ENCODE measurements at regions not wholly inside any gene's neighbourhood (a gene's known extent, or its start where the extent isn't known, plus 50 kb on each side); places are given as distances from the start of the nearest gene placed in this dataset.

DNA sequence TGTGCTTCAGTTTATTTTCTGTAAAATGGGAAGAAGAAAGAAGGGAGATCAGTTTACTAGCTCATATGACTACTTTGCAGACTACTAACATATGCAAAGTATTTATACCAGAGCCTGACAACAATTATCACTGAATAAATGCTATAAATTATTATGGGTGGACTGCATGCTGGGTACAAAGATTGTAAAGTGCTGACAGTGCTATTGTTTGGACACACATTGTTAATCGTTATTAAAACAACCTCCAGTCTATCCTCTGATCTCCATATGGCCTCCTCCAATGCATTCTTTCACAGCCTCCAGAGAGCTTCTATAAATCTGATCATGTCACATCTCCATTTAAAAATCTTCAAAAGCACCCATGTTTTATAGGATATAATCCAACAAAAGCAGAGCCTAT is 90.1 kb upstream of the HS3ST1 start:
- no peak for DNase-seq
- H3K27ac Mint-ChIP-seq = no peak overlapping the region
- H3K27me3 Mint-ChIP-seq = peaks cover 0 to 17% (median 0%) of the 10 kb centered on the region in 3 donors
- ATAC-seq (ENCODE audit: low read depth in 2 of 2) = no peak
- H3K36me3 Mint-ChIP-seq = peaks cover 0 to 5% of the 10 kb centered on the region in 2 donors
- H3K9me3 Mint-ChIP-seq = peaks cover 0 to 7% (median 2%) of the 10 kb centered on the region in 7 donors
- H3K4me3 Mint-ChIP-seq = no peak overlapping the region
- H3K4me1 Mint-ChIP-seq = no peaks in the 10 kb centered on the region

DNA sequence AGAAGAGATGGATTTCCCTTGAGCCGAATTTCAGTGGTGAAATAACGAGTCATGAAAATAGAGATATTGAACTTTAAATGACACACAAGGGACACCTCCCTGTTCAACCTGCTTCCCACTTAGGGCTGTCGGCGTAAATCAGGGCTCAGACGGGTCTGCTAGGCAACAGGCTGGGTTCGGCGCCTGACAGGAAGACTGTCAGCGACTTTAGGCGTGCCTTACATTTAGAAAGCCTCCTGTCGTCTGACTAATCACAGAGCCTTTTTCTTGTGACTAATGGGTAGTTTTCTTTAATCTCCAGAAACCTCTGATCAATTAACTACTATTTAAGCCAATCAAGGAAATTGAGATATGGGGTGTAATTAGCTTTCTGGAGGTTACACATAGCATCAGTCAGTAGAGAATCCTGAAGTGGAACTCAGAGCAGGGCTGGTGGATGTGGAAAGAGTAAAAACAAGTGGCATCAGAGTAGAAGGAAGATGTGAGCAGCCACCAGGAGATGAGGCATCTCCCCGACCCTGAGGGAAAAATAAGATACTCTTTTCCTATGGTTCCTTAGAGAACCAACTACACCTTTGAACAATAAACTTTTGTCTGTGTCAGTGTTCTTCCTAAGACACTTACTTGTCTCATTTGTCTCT is 86.2 kb upstream of the HS3ST1 start:
- Mint-ChIP-seq H3K27me3 (peaks cover 13 to 37% (median 20%) of the 10 kb centered on the region in 3 donors), H3K4me1 (peaks cover 3 to 5% (median 4%) of the 10 kb centered on the region in 3 donors), H3K27ac (no peak overlapping the region), H3K9me3 (peaks cover 0 to 7% (median 2%) of the 10 kb centered on the region in 7 donors), H3K36me3 (peaks cover 0 to 9% of the 10 kb centered on the region in 2 donors), H3K4me3 (no peak overlapping the region)
- DNase-seq (no peak), ATAC-seq (ENCODE audit: low read depth in 2 of 2) (no peak)

DNA sequence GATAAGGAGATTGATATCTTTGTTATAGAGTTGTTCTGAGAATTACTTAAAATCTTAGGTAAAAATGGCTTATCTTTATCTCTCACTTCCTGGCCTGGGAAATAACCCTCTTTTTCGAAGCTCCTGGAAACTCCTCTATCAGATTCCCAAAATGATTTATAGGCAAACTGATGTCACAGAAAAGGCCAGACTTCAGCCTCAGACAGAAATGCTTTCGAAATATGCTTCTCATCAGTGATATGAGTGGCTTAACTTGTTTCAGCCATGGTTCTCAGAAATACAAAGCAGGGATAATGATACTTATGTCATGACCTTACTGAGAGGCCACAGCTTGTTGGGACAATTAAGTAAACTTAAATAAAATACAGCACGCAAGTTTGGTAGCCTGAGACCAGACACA is 85.3 kb upstream of the HS3ST1 start:
- peaks cover 13 to 30% (median 20%) of the 10 kb centered on the region in 3 donors for H3K27me3 Mint-ChIP-seq
- peaks cover 0 to 4% of the 10 kb centered on the region in 2 donors for H3K36me3 Mint-ChIP-seq
- H3K27ac Mint-ChIP-seq = no peak overlapping the region
- ATAC-seq (ENCODE audit: low read depth in 2 of 2) = no peak
- H3K9me3 Mint-ChIP-seq = peaks cover 0 to 3% (median 2%) of the 10 kb centered on the region in 7 donors
- DNase-seq = no peak
- no peak overlapping the region for H3K4me3 Mint-ChIP-seq
- H3K4me1 Mint-ChIP-seq = peaks cover 8 to 10% (median 10%) of the 10 kb centered on the region in 3 donors

DNA sequence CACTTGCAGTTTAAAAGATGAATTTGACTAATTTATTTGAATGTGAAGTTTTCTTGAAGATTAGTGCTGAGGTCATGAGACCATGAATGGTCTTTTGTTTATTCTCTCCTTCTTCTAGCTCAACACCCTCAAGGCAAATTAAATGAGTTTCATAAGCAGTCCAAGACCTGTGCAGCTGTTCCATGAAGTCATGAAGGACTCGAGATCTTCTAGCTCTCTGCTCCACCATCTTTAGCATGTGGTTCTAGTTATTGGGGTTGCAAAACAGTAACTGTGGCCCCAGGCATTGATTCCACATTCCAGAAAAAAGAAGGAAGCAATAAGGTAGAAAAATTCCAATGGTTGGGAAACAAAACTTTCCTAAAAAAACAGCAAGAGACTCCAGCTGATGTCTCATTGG is 84.2 kb upstream of the HS3ST1 start:
- Mint-ChIP-seq H3K36me3 (peaks cover 0 to 4% of the 10 kb centered on the region in 2 donors), H3K4me3 (no peak overlapping the region), H3K4me1 (peaks cover 8 to 10% (median 10%) of the 10 kb centered on the region in 3 donors), H3K27ac (peak overlapping the region in 1 of 6 donors; percentile 41), H3K9me3 (peaks cover 0 to 4% (median 2%) of the 10 kb centered on the region in 7 donors), H3K27me3 (peaks cover 13 to 28% (median 21%) of the 10 kb centered on the region in 3 donors)
- no peak for ATAC-seq (ENCODE audit: low read depth in 2 of 2)
- no peak for DNase-seq

DNA sequence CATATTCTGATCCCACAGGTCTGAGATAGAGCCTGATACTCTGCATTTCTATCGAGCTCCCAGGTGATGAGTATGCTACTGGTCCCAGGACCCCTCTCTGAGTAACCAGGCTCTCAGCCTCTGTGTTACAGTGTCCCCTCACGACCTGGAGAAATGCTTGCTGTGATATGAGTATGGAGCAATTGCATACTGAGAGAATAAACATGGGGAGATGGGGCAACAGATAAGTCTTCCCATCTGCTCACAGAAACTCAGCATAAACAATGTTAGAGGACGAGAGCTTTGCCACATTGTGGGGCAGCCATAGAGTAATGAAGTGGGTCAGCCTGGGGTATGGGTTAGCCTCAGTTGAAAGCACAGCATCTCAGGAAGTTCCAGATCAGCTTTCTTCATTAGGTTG is 82.6 kb upstream of the HS3ST1 start:
- Mint-ChIP-seq H3K27me3 (peaks cover 13 to 28% (median 27%) of the 10 kb centered on the region in 3 donors), H3K36me3 (peaks cover 0 to 4% of the 10 kb centered on the region in 2 donors), H3K4me3 (no peak overlapping the region), H3K27ac (peak overlapping the region in 2 of 6 donors; percentile 21 to 38), H3K9me3 (peaks cover 0 to 9% (median 0%) of the 10 kb centered on the region in 7 donors), H3K4me1 (peaks cover 8 to 10% (median 10%) of the 10 kb centered on the region in 3 donors)
- ATAC-seq (ENCODE audit: low read depth in 2 of 2) = no peak
- no peak for DNase-seq

DNA sequence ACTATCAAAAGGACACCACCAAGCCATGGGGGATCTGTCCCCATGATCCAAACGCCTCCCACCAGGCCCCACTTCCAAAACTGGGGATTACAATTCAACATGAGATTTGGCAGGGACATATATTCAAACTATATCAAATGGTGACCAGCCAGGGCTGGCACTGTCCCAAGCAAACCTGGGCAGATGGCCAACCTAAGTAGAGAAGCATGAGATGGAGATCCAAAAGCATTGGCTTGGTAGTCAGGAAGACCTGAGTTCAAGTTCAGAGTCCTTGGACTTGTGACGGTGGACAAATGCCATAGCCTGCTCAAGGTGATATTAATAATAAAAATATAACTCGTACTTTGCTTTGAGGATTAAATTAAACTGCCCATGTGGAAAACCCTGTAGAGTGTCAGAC is 79.2 kb upstream of the HS3ST1 start:
- Mint-ChIP-seq H3K4me3 (no peak overlapping the region), H3K4me1 (peaks cover 8 to 10% (median 10%) of the 10 kb centered on the region in 3 donors), H3K27ac (no peak overlapping the region), H3K27me3 (peaks cover 6 to 19% (median 12%) of the 10 kb centered on the region in 3 donors), H3K36me3 (peaks cover 0 to 1% of the 10 kb centered on the region in 2 donors), H3K9me3 (peaks cover 0 to 9% (median 0%) of the 10 kb centered on the region in 7 donors)
- ATAC-seq (ENCODE audit: low read depth in 2 of 2) = no peak
- DNase-seq = no peak

DNA sequence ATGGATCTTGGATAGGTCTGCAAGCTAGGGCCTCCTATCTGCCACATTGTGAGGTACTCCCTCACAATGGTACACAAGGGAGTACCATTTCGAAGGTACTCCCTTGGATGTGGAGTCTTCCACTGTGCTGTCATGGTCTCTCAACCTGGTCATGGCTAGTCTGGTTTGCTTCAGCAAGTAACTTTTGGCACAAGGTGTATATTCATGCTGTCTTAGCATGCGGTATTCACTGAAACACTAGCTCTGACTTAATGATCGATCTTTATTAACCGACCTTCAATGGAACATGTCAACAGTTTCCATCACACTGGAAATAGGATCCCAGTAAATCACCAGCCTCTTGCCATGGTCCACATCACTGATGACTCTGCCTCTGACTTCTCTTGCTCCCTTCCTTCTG is 77.5 kb upstream of the HS3ST1 start:
- no peak for DNase-seq
- Mint-ChIP-seq H3K36me3 (peaks cover 0 to 8% of the 10 kb centered on the region in 2 donors), H3K9me3 (peaks cover 0 to 11% (median under 1%) of the 10 kb centered on the region in 7 donors), H3K4me3 (no peak overlapping the region), H3K4me1 (peaks cover 8 to 10% (median 10%) of the 10 kb centered on the region in 3 donors), H3K27ac (no peak overlapping the region), H3K27me3 (peaks cover 0 to 12% (median 8%) of the 10 kb centered on the region in 3 donors)
- ATAC-seq (ENCODE audit: low read depth in 2 of 2) = no peak

DNA sequence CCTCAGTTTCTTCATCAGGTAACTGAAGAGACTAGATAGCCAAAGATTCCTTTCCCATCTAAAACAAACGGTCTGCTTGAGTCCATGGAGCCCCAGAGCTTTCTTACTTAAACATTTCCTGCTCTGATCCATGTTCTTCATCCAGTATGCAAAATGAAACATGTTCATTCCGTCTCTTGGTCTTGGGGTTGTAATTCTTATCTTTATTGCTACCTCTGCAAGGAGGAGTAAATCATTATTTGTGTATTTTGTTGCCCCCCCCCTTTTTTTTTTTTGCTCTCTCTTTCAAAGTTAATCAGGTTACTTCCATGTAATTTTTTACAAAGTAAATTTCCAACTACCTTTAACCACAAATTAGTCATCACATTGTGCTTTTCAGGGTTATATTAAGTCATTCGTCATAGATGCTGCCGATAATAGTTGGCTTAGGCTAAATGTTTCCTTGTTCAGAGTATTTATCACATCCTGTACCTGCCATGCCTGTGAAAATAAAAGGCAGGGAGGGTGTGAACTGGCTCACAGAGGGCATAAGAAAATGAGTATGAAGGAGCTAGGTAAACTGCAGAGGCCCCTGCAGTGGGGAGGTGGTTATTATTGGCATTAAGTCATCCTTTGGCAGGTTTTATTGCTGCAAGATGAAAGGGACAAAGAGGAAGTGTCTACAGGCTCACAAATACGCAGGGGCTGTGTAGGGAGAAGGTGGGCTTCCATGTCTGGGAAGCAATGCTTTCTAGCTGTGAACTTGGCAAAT is 76.7 kb upstream of the HS3ST1 start:
- Mint-ChIP-seq H3K27ac (no peak overlapping the region), H3K9me3 (peaks cover 0 to 13% (median 2%) of the 10 kb centered on the region in 7 donors), H3K36me3 (peaks cover 0 to 8% of the 10 kb centered on the region in 2 donors), H3K27me3 (peaks cover 0 to 12% (median 8%) of the 10 kb centered on the region in 3 donors), H3K4me1 (peaks cover 8 to 10% (median 10%) of the 10 kb centered on the region in 3 donors), H3K4me3 (no peak overlapping the region)
- no peak for DNase-seq
- ATAC-seq (ENCODE audit: low read depth in 2 of 2) = no peak

DNA sequence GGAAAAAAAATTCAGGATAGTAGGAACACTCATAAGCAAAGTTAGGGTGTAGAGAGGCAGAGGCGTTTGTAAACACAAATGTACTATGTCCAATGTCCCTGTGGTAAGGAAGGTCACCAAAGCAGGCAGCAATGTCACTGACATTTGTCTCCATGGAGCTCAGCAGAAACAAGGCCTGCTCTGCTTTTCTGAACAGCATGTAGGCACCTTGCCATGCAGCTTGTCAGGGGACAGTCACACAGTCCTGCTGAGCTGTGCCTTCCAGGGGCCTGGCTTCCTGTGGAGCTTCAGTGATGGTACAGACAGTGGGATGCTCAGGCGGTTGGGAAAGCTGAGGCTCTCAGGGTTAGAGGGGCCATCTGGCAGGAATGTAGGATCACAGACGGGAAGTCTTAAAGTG is 74.5 kb upstream of the HS3ST1 start:
- ATAC-seq (ENCODE audit: low read depth in 2 of 2) (no peak), DNase-seq (no peak)
- no peaks in the 10 kb centered on the region for H3K4me1 Mint-ChIP-seq
- peaks cover 0 to 12% (median 8%) of the 10 kb centered on the region in 3 donors for H3K27me3 Mint-ChIP-seq
- H3K27ac Mint-ChIP-seq = peak overlapping the region in 1 of 6 donors; percentile 43
- peaks cover under 1 to 10% of the 10 kb centered on the region in 2 donors for H3K36me3 Mint-ChIP-seq
- no peak overlapping the region for H3K4me3 Mint-ChIP-seq
- peaks cover 0 to 11% (median 4%) of the 10 kb centered on the region in 7 donors for H3K9me3 Mint-ChIP-seq

DNA sequence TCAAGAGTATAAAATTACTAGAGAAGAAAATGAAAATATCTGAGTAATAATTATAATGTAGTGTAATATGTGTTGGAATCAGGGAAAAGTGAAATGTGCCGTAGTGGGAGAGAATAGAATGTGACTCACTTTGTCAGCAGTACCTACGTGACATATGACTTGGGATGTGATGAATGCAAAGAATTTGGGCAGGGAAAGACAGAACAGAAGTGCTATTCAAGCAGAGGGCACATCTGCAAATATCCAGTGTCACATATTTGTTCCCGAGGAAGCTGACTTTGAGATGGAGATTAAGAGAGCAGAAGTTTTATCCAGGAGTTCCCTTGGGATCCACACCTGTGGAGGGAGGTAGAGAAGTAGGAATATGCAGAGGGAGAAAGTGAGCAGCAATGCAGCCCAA is 69.3 kb upstream of the HS3ST1 start:
- Mint-ChIP-seq H3K4me3 (no peak overlapping the region), H3K27me3 (peaks cover 0 to 17% (median 5%) of the 10 kb centered on the region in 3 donors), H3K27ac (no peak overlapping the region), H3K36me3 (peaks cover 4 to 16% of the 10 kb centered on the region in 2 donors), H3K4me1 (no peaks in the 10 kb centered on the region), H3K9me3 (peaks cover 2 to 16% (median 12%) of the 10 kb centered on the region in 7 donors)
- ATAC-seq (ENCODE audit: low read depth in 2 of 2) = no peak
- DNase-seq = no peak

DNA sequence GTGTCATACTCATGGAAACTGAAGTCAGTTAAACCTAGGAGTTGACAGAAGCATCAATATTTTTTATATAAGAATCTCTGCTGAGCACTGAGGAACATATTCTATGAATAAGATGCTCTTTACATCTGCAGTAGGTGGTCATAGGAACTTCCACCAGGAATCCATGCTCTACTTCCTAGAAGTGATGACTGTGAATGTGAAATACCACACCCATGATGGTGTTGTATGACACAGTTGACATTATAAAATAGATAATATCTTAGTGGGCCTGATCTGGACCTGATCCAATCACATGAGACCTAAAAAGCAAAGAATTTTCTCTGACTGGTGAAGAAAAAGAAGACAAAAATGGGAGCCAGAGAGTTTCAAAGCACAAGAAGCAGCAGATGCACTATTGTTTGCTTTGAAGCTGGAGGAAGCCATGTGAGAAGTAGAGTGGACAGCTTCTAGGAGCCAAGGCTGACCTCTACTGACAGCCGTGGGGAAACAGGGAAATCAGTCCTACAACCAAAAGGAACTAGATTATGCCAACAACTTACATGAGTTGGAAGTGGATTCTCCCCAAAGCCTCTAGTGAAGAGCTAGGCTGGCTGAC is 68.6 kb upstream of the HS3ST1 start:
- Mint-ChIP-seq H3K27me3 (peaks cover 0 to 17% (median under 1%) of the 10 kb centered on the region in 3 donors), H3K9me3 (peaks cover 2 to 16% (median 12%) of the 10 kb centered on the region in 7 donors), H3K27ac (peak overlapping the region in 1 of 6 donors; percentile 78), H3K4me1 (no peaks in the 10 kb centered on the region), H3K36me3 (peaks cover 4 to 16% of the 10 kb centered on the region in 2 donors), H3K4me3 (no peak overlapping the region)
- DNase-seq (no peak), ATAC-seq (ENCODE audit: low read depth in 2 of 2) (no peak)

DNA sequence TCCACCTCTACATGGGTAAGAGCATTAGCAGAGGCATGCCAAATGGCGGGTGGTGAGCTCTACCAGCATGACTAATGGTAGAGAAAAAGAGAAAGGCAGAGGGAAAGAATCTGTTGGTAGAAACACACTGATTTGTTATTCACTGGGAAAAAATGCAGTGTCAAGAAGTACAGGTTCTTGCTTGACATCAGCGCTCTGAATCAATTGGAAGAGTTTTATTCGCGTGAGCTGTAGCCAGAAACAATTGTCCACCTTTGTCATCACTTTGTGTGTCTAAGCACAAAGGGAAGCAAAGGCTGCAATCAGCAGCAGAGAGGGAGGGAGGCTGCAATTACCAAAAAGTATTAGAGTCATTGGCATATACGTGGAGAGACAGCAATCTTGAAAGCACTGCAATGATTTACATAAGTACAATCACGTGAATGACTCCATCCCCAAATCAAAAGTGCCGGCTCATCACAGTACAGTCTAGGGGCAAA is 67.7 kb upstream of the HS3ST1 start:
- DNase-seq = no peak
- no peak overlapping the region for H3K4me3 Mint-ChIP-seq
- H3K9me3 Mint-ChIP-seq = peaks cover 2 to 16% (median 11%) of the 10 kb centered on the region in 7 donors
- ATAC-seq (ENCODE audit: low read depth in 2 of 2) = no peak
- peaks cover 4 to 9% of the 10 kb centered on the region in 2 donors for H3K36me3 Mint-ChIP-seq
- H3K27ac Mint-ChIP-seq = no peak overlapping the region
- no peaks in the 10 kb centered on the region for H3K4me1 Mint-ChIP-seq
- peaks cover 0 to 10% (median 0%) of the 10 kb centered on the region in 3 donors for H3K27me3 Mint-ChIP-seq

DNA sequence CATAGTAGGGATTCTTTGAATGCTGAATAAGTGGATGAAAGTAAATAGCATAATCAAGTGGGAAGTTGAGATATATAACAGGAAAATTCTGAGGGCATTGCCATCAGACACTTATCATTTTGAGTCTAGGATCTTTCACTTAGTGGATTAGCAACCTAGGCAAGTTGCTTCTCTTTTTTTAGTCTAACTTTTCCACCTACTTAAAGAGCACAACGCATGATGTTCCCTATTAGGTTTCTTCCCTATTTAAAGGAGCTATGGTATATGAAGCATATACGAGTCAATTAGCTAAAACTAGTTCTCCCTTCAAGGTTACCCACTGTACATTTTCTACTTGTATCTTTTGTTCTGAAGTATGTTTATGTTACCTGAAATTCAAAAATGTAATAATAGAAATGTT is 67.1 kb upstream of the HS3ST1 start:
- Mint-ChIP-seq H3K27me3 (peaks cover 0 to 9% (median 0%) of the 10 kb centered on the region in 3 donors), H3K9me3 (peaks cover 2 to 16% (median 11%) of the 10 kb centered on the region in 7 donors), H3K27ac (no peak overlapping the region), H3K4me3 (no peak overlapping the region), H3K4me1 (no peaks in the 10 kb centered on the region), H3K36me3 (peaks cover 4 to 8% of the 10 kb centered on the region in 2 donors)
- ATAC-seq (ENCODE audit: low read depth in 2 of 2) = no peak
- no peak for DNase-seq
